ENCODE measurements at regions not wholly inside any gene's neighbourhood (a gene's known extent, or its start where the extent isn't known, plus 50 kb on each side); places are given as distances from the start of the nearest gene placed in this dataset.

GRCh38 chr6:138667408-138667807 is 106.2 kb upstream of the CCDC28A start:
- Mint-ChIP-seq H3K27me3 (ENCODE audit: insufficient read depth, low read depth, poor library complexity) (peaks cover 6% of the 10 kb centered on the region), H3K4me3 (no peak overlapping the region), H3K9me3 (no peaks in the 10 kb centered on the region), H3K27ac (peak overlapping the region; percentile 18; the same call in 1 of the 2 replicates), H3K4me1 (peaks cover 18% of the 10 kb centered on the region), H3K36me3 (ENCODE audit: low read depth) (no peaks in the 10 kb centered on the region)
- TF ChIP-seq ZNF462 (CRISPR knock-in tag; IDR thresholded peaks at IDR 0.05) (no peak), NANOG (IDR thresholded peaks at IDR 0.05; ENCODE audit: borderline replicate concordance) (no peak), STAT1 (IDR thresholded peaks at IDR 0.05; ENCODE audit: unreplicated experiment) (no peak), EZH2phosphoT487 (IDR thresholded peaks at IDR 0.05; ENCODE audit: unreplicated experiment) (no peak), CTCF (conservative IDR thresholded peaks at IDR 0.05; ENCODE audit: low read depth in 2 of 2) (no peak), REST (IDR thresholded peaks at IDR 0.05; ENCODE audit: unreplicated experiment) (no peak), POLR2AphosphoS5 (IDR thresholded peaks at IDR 0.05; ENCODE audit: low read depth) (no peak), CREB1 (CRISPR knock-in tag; IDR thresholded peaks at IDR 0.05; ENCODE audit: low read depth) (no peak), ZNF331 (CRISPR knock-in tag; IDR thresholded peaks at IDR 0.05; ENCODE audit: low read depth) (no peak)
- no peaks in the 10 kb centered on the region for H3K9me2 ChIP-seq (ENCODE audit: insufficient read depth)
- H3K4me1 ChIP-seq (ENCODE audit: insufficient read depth): peaks cover 9% of the 10 kb centered on the region
- no peaks in the 10 kb centered on the region for H4K20me1 ChIP-seq (replicated peaks; ENCODE audit: insufficient read depth)
- ATAC-seq (no peak), DNase-seq (ENCODE audit: low spot score) (no peak)
- no peak overlapping the region for H3K4me3 ChIP-seq
- H3K27me3 ChIP-seq (ENCODE audit: insufficient read depth): no peaks in the 10 kb centered on the region
- no peak overlapping the region for H2AFZ ChIP-seq
- peaks cover 78% of the 10 kb centered on the region for H3K79me2 ChIP-seq (replicated peaks; ENCODE audit: insufficient read depth)
- no peaks in the 10 kb centered on the region for H3F3A ChIP-seq (replicated peaks; ENCODE audit: low read depth)
- H3K27ac ChIP-seq (ENCODE audit: low read depth): no peak overlapping the region
- no peak overlapping the region for H3K4me2 ChIP-seq
- H3K36me3 ChIP-seq (ENCODE audit: insufficient read depth): no peaks in the 10 kb centered on the region

All from GM23338 (cell line).